ENCODE measurements at regions not wholly inside any gene's neighbourhood (a gene's known extent, or its start where the extent isn't known, plus 50 kb on each side); places are given as distances from the start of the nearest gene placed in this dataset.

GRCh38 chr1:90204023-90204590 is 209.2 kb downstream of the ZNF326 start:
- no peaks in the 10 kb centered on the region for H3F3A ChIP-seq (ENCODE audit: insufficient read depth, low read length)
- no peaks in the 10 kb centered on the region for H3K79me2 ChIP-seq (ENCODE audit: insufficient read depth, low read length)
- H3K36me3 ChIP-seq (ENCODE audit: insufficient read depth, low read length), result no peaks in the 10 kb centered on the region
- H2AFZ ChIP-seq (ENCODE audit: low read length), result no peak overlapping the region
- no peaks in the 10 kb centered on the region for H3K9me3 ChIP-seq (ENCODE audit: low read length)
- no peak overlapping the region for H3K27ac ChIP-seq (ENCODE audit: low read depth, low read length, poor library complexity, severe bottlenecking)
- no peak overlapping the region for H3K4me2 ChIP-seq (ENCODE audit: low read length)
- TF ChIP-seq CTCF (IDR thresholded peaks at IDR 0.05; ENCODE audit: low read length), result no peak
- TF ChIP-seq EZH2 (IDR thresholded peaks at IDR 0.05; ENCODE audit: borderline replicate concordance, low read length), result no peak
- no peaks in the 10 kb centered on the region for H3K9me2 ChIP-seq (ENCODE audit: low read depth, low read length)
- no peaks in the 10 kb centered on the region for H3K27me3 ChIP-seq (ENCODE audit: insufficient read depth, low read length)
- no peak overlapping the region for H3K9ac ChIP-seq (ENCODE audit: low read length)
- H3K4me3 ChIP-seq (ENCODE audit: low read depth, low read length, poor library complexity, severe bottlenecking), result no peak overlapping the region
- H4K20me1 ChIP-seq (ENCODE audit: insufficient read depth, low read length), result no peaks in the 10 kb centered on the region
- no peaks in the 10 kb centered on the region for H3K4me1 ChIP-seq (ENCODE audit: insufficient read depth, low read length, severe bottlenecking)

GRCh38 chr1:90201467-90202358 is 206.8 kb downstream of the ZNF326 start:
- Histone ChIP-seq H3K4me1 (ENCODE audit: insufficient read depth, low read length, severe bottlenecking) (no peaks in the 10 kb centered on the region), H3K9me3 (ENCODE audit: low read length) (no peaks in the 10 kb centered on the region), H3K9me2 (ENCODE audit: low read depth, low read length) (no peaks in the 10 kb centered on the region), H3K36me3 (ENCODE audit: insufficient read depth, low read length) (no peaks in the 10 kb centered on the region), H4K20me1 (ENCODE audit: insufficient read depth, low read length) (no peaks in the 10 kb centered on the region), H2AFZ (ENCODE audit: low read length) (no peak overlapping the region), H3K27ac (ENCODE audit: low read depth, low read length, poor library complexity, severe bottlenecking) (no peak overlapping the region), H3F3A (ENCODE audit: insufficient read depth, low read length) (no peaks in the 10 kb centered on the region), H3K79me2 (ENCODE audit: insufficient read depth, low read length) (no peaks in the 10 kb centered on the region), H3K4me3 (ENCODE audit: low read depth, low read length, poor library complexity, severe bottlenecking) (no peak overlapping the region), H3K4me2 (ENCODE audit: low read length) (no peak overlapping the region), H3K9ac (ENCODE audit: low read length) (no peak overlapping the region), H3K27me3 (ENCODE audit: insufficient read depth, low read length) (no peaks in the 10 kb centered on the region)
- TF ChIP-seq EZH2 (IDR thresholded peaks at IDR 0.05; ENCODE audit: borderline replicate concordance, low read length) (no peak), CTCF (IDR thresholded peaks at IDR 0.05; ENCODE audit: low read length) (no peak)

GRCh38 chr1:90200646-90201205 is 205.8 kb downstream of the ZNF326 start:
- TF ChIP-seq CTCF (IDR thresholded peaks at IDR 0.05; ENCODE audit: low read length), result no peak
- TF ChIP-seq EZH2 (IDR thresholded peaks at IDR 0.05; ENCODE audit: borderline replicate concordance, low read length), result no peak

More at GRCh38 chr1:90200646-90201205, 205.8 kb downstream of the ZNF326 start:
- Histone ChIP-seq H3K79me2 (ENCODE audit: insufficient read depth, low read length) (no peaks in the 10 kb centered on the region), H3K27me3 (ENCODE audit: insufficient read depth, low read length) (no peaks in the 10 kb centered on the region), H3F3A (ENCODE audit: insufficient read depth, low read length) (no peaks in the 10 kb centered on the region), H3K9me2 (ENCODE audit: low read depth, low read length) (no peaks in the 10 kb centered on the region), H4K20me1 (ENCODE audit: insufficient read depth, low read length) (no peaks in the 10 kb centered on the region), H3K4me1 (ENCODE audit: insufficient read depth, low read length, severe bottlenecking) (no peaks in the 10 kb centered on the region), H3K4me3 (ENCODE audit: low read depth, low read length, poor library complexity, severe bottlenecking) (no peak overlapping the region), H3K9me3 (ENCODE audit: low read length) (no peaks in the 10 kb centered on the region), H3K4me2 (ENCODE audit: low read length) (no peak overlapping the region), H3K27ac (ENCODE audit: low read depth, low read length, poor library complexity, severe bottlenecking) (no peak overlapping the region), H3K9ac (ENCODE audit: low read length) (no peak overlapping the region), H2AFZ (ENCODE audit: low read length) (no peak overlapping the region), H3K36me3 (ENCODE audit: insufficient read depth, low read length) (no peaks in the 10 kb centered on the region)
